Stimulated activated CD8-positive, alpha-beta memory T cell treated with anti-CD3 and anti-CD28 coated beads, Interleukin-12 subunit alpha, Interleukin-12 subunit beta, amount 100 ng/mL, for 4 hours (primary cell): ENCODE measurements at regions not wholly inside any gene's neighbourhood (a gene's known extent, or its start where the extent isn't known, plus 50 kb on each side); places are given as distances from the start of the nearest gene placed in this dataset.

Experiments
- DNase-seq: peaks from one replicate; pipeline ENCODE4 v3.0.0-alpha.2; 2020; ENCODE audit warnings: low read depth

- no peak for DNase-seq
These were observed 58.3 kb upstream of the LYST start for GRCh38 chr1:235925016-235925415.

DNA sequence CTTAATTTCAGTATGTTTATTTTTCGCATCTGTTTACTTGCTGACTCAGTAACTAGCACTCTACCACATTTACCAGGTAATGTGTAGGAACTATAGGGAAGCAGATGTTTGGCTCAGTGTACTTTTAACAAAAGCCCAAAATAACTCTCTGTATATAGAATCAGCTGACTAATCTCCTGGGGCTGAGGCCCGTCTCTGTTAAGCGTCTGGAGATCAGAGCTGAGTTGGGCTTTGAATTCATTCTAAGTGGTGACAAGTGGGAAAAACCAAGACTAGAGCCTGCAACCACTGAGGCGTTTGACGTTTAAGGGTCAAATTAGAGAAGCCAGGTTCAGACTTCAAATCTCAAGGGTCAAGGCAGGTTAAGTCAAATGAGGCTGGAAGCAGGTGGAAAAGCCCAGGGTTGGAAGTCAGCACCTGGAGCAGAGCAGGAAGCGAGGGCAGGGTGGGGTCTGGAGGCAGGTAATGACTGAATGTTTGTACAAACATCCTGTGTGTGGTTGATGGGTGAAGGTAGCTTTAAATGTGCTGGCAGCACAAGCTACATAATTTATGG, 56.8 kb upstream of the LYST start:
- no peak for DNase-seq

DNA sequence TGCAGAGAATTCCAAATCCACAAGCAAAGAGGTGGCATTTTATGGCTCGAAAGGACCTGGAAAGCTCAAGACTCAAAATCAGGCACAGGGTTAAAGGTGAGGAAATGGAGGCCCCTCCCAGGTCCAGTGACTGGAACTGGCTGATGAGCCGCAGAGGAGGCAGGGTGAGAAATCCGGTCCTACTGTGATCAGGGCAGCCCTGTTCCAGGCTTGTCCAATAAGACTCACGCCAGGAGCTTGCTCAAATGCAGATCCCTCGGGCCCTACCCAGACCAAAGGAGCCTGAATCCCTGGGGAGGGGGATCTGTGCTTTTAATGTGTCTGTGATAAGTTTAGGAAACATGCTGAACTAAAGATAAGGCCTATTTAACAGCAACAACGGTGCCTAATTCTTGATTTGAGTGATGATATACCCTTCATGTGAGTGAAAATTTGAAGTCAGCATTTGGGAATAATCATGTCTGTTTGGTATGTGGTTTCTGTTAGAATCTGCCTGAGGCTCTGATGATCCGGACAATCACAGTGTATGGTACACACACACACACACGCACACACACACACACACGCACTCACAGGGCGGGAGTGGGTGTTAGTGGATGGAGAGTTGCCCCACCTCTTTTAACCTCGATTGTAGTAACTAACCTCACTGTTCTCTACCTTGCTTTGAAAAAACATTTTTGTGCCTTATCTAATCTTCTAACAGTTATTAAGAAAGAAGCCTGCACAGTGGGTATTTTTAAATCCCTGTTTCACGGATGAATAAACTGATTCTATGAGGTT, 54.1 kb upstream of the LYST start:
- DNase-seq: no peak

- no peak for DNase-seq
These were observed 53.2 kb upstream of the LYST start for GRCh38 chr1:235919833-235920441.

DNA sequence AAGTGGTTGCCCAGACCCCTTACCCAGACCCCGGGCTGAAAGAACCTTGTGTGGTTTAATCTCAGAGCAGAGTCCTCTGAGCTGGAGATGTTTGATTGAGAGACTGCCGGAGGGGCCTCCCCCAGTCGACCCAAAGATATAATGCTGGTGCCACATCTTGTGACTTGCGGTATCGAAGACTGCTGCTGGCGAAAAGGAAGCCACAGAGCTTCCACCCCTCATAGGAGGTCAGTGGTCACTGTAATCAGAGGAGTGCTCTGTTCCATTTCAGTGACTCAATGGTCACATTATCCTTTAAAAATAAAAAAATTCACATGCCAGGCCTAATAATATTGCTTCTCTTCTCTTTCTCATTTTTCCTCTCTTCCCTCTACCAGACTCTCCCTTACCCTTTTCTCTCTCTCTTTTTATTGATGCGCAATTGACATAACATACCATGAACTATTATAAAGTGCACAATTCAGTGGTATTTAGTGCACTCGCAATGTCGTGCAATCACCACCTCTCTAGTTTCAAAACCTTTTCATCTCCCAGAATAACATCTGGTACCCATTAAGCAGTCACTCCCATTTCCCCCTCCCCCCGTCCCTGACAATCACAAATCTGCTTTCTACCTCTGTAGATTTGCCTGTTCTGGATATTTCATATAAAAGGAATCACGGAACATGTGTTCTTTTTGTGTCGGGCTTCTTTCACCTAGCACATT, 52.6 kb upstream of the LYST start:
- no peak for DNase-seq

DNA sequence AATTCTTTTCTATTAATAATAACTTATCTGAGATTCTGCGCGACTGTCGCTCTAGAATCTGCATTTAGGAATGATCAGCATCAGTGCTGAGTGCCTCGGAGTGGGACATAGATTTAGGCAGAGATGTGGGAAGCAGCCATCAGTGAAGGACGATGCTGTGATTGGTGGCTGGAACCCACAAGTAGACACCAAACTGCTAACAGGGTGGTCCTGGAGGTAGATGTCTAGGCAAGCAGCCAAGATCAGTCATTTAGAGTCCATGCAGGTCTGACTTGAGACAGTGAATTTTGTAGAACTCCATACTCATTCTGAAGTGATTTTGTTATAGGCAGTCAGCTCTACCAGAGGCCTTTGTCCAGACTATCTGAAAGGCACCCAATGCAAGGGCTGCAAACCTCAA, 51.8 kb upstream of the LYST start:
- no peak for DNase-seq

- no peak for DNase-seq
These were observed 51.3 kb upstream of the LYST start for GRCh38 chr1:235918032-235918431.

DNA sequence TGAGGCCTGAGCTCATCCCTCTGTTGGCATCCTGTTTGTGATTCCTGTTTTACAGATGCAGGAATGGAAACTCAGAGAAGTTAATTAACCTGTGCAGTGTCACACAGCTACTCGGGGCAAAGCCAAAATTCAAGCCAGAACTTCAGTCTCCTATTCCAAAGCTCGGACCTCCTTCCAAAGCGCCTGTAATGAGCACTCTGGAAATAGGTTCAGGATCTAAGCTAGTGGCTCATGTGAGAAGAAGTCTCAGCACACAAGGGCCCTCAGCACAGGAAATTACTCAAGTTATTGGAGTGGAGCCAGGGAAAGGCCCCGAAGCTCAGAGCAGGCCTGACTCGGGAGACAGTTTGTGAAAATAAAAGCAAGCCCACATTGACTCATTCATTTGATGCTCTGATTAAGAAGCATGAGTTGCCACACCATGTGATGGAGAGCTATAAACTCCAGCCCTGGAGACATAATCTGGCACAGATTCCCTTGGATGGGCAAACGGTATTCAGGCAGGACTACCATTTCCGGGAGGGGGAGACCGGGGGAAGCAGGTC, 50.6 kb upstream of the LYST start:
- peak; percentile 30 for DNase-seq
